Right lobe of liver (tissue), 4 donors: ENCODE measurements at regions not wholly inside any gene's neighbourhood (a gene's known extent, or its start where the extent isn't known, plus 50 kb on each side); places are given as distances from the start of the nearest gene placed in this dataset.

ENCODE experiments used
- POLR2A ChIP-seq: fragments of 450-650 bp; IDR thresholded peaks from one replicate; pipeline ENCODE4 v1.6.1; 2017; ENCODE audit warnings: antibody characterized with exemption, mild to moderate bottlenecking
- TF ChIP-seq, protein P1 (sequence below), 4 donors: fragments of 200-600 bp in 3 of 4; fragments of 450-650 bp in 1 of 4; IDR thresholded peaks; one replicate each; pipeline versions ENCODE4 v1.5.1 to v1.8.0; 2016 to 2022; ENCODE audit warnings: antibody characterized with exemption in 4 of 4, mild to moderate bottlenecking in 2 of 4
- donor health status: DM: no; HTN: no; CAD: no.
- donor health status: DM: no; HTN: no; CAD: no.
- donor health status: DM: no; HTN: yes; CAD: no.

DNA sequence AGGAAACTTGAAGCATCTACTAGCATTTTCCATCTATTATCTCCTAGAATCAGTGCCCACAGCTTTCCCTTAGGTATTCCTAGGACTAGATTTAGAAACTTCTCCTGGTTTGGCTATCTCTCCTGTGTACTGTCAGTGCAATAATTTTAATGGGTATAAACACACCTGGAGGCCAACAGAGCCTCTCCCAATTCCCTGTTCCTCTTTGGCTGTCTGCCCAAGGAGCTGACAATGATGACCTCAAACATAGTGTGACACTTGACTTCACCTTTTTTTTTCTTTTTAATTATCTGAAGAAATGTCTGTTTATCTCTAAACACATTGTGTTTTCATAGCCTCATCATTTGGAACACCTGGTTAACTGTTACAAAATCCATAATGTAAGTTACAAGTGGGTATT lies 754.5 kb upstream of the ALCAM start:
- no peak for TF ChIP-seq POLR2A
- TF ChIP-seq, protein P1, sequence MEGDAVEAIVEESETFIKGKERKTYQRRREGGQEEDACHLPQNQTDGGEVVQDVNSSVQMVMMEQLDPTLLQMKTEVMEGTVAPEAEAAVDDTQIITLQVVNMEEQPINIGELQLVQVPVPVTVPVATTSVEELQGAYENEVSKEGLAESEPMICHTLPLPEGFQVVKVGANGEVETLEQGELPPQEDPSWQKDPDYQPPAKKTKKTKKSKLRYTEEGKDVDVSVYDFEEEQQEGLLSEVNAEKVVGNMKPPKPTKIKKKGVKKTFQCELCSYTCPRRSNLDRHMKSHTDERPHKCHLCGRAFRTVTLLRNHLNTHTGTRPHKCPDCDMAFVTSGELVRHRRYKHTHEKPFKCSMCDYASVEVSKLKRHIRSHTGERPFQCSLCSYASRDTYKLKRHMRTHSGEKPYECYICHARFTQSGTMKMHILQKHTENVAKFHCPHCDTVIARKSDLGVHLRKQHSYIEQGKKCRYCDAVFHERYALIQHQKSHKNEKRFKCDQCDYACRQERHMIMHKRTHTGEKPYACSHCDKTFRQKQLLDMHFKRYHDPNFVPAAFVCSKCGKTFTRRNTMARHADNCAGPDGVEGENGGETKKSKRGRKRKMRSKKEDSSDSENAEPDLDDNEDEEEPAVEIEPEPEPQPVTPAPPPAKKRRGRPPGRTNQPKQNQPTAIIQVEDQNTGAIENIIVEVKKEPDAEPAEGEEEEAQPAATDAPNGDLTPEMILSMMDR (IDR thresholded peaks at IDR 0.05) = no peak
